ENCODE measurements at regions not wholly inside any gene's neighbourhood (a gene's known extent, or its start where the extent isn't known, plus 50 kb on each side); places are given as distances from the start of the nearest gene placed in this dataset.

GRCh38 chr12:89016970-89017778, 335.1 kb downstream of the DUSP6 start:
- H2AFZ ChIP-seq = peak overlapping the region; percentile 36
- H3K27me3 ChIP-seq = no peaks in the 10 kb centered on the region
- no peaks in the 10 kb centered on the region for H3K9me3 ChIP-seq (ENCODE audit: low read depth)
- no peak overlapping the region for H3K27ac ChIP-seq
- no peaks in the 10 kb centered on the region for H3K79me2 ChIP-seq
- no peak overlapping the region for H3K4me3 ChIP-seq
- peak; percentile 84 for DNase-seq (ENCODE audit: low spot score)
- no peaks in the 10 kb centered on the region for H3K36me3 ChIP-seq (replicated peaks; ENCODE audit: insufficient read depth, low read depth)
- peak overlapping the region; percentile 44 for H3K4me2 ChIP-seq
- H4K20me1 ChIP-seq (ENCODE audit: insufficient read depth, poor library complexity, severe bottlenecking) = no peaks in the 10 kb centered on the region
- no peaks in the 10 kb centered on the region for H3K9me2 ChIP-seq (replicated peaks; ENCODE audit: insufficient read depth)
- 16% methylated on average over 21 of the region's 21 CpGs for WGBS (ENCODE audit: low lambda C conversion rate, missing lambda C conversion rate)
- no peaks in the 10 kb centered on the region for H3K4me1 ChIP-seq (ENCODE audit: insufficient read depth)
- TF ChIP-seq EZH2 (IDR thresholded peaks at IDR 0.05; ENCODE audit: borderline replicate concordance) = no peak
- TF ChIP-seq CTCF (IDR thresholded peaks at IDR 0.05; ENCODE audit: poor library complexity) = peak; percentile 75

DNA sequence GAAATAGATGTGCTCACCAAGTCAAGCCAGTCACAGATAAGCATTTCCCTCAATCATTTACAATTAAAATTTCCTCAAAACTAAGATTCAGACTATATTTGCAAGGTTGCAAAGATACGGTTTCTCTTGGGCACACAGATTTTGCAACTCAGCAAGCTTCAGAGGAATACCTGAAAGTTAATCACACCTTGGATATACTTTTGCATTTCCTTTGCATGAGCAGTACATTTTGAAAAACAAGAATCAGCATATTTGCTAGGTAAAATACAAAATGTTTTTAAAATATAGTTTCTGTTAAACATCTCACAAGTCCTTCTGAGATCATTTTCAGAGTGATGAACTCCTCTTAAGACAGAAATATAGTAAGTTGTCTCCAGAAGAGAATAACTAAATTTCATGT, 336.9 kb downstream of the DUSP6 start:
- no peaks in the 10 kb centered on the region for H3K9me3 ChIP-seq (ENCODE audit: low read depth)
- no peaks in the 10 kb centered on the region for H4K20me1 ChIP-seq (ENCODE audit: insufficient read depth, poor library complexity, severe bottlenecking)
- TF ChIP-seq CTCF (IDR thresholded peaks at IDR 0.05; ENCODE audit: poor library complexity) (no peak), EZH2phosphoT487 (IDR thresholded peaks at IDR 0.05; ENCODE audit: low read depth, severe bottlenecking, unreplicated experiment) (no peak), EZH2 (IDR thresholded peaks at IDR 0.05; ENCODE audit: borderline replicate concordance) (no peak)
- no peak for DNase-seq (ENCODE audit: low spot score)
- H3K27me3 ChIP-seq = no peaks in the 10 kb centered on the region
- H3K4me1 ChIP-seq (ENCODE audit: insufficient read depth) = no peaks in the 10 kb centered on the region
- no peak overlapping the region for H3K27ac ChIP-seq
- H3K9me2 ChIP-seq (replicated peaks; ENCODE audit: insufficient read depth) = no peaks in the 10 kb centered on the region
- no peak overlapping the region for H2AFZ ChIP-seq
- H3K4me2 ChIP-seq = no peak overlapping the region
- no peaks in the 10 kb centered on the region for H3K36me3 ChIP-seq (replicated peaks; ENCODE audit: insufficient read depth, low read depth)
- H3K79me2 ChIP-seq = no peaks in the 10 kb centered on the region
- 89% methylated on average over 1 of the region's 1 CpG for WGBS (ENCODE audit: low lambda C conversion rate, missing lambda C conversion rate)
- no peak overlapping the region for H3K4me3 ChIP-seq

GRCh38 chr12:88998421-88998820, 353.9 kb downstream of the DUSP6 start:
- H3K4me2 ChIP-seq = no peak overlapping the region

GRCh38 chr12:88996200-88996788, 356.0 kb downstream of the DUSP6 start:
- TF ChIP-seq CTCF (IDR thresholded peaks at IDR 0.05; ENCODE audit: poor library complexity) (no peak), EZH2phosphoT487 (IDR thresholded peaks at IDR 0.05; ENCODE audit: low read depth, severe bottlenecking, unreplicated experiment) (no peak), EZH2 (IDR thresholded peaks at IDR 0.05; ENCODE audit: borderline replicate concordance) (no peak)
- no peaks in the 10 kb centered on the region for H3K9me2 ChIP-seq (replicated peaks; ENCODE audit: insufficient read depth)
- no peaks in the 10 kb centered on the region for H3K9me3 ChIP-seq (ENCODE audit: low read depth)
- H2AFZ ChIP-seq = no peak overlapping the region
- WGBS (ENCODE audit: low lambda C conversion rate, missing lambda C conversion rate) = 90% methylated on average over 2 of the region's 2 CpGs
- no peak overlapping the region for H3K27ac ChIP-seq
- H3K79me2 ChIP-seq = no peaks in the 10 kb centered on the region
- no peaks in the 10 kb centered on the region for H3K27me3 ChIP-seq
- no peaks in the 10 kb centered on the region for H4K20me1 ChIP-seq (ENCODE audit: insufficient read depth, poor library complexity, severe bottlenecking)
- H3K4me2 ChIP-seq = no peak overlapping the region
- no peaks in the 10 kb centered on the region for H3K36me3 ChIP-seq (replicated peaks; ENCODE audit: insufficient read depth, low read depth)
- H3K4me1 ChIP-seq (ENCODE audit: insufficient read depth) = no peaks in the 10 kb centered on the region
- no peak for DNase-seq (ENCODE audit: low spot score)
- H3K4me3 ChIP-seq = no peak overlapping the region

More at GRCh38 chr12:88998421-88998820, 353.9 kb downstream of the DUSP6 start:
- Histone ChIP-seq H3K9me2 (replicated peaks; ENCODE audit: insufficient read depth) (no peaks in the 10 kb centered on the region), H3K4me1 (ENCODE audit: insufficient read depth) (no peaks in the 10 kb centered on the region), H4K20me1 (ENCODE audit: insufficient read depth, poor library complexity, severe bottlenecking) (no peaks in the 10 kb centered on the region), H3K9me3 (ENCODE audit: low read depth) (no peaks in the 10 kb centered on the region), H3K4me3 (no peak overlapping the region), H3K79me2 (no peaks in the 10 kb centered on the region), H2AFZ (no peak overlapping the region), H3K27ac (no peak overlapping the region), H3K27me3 (no peaks in the 10 kb centered on the region), H3K36me3 (replicated peaks; ENCODE audit: insufficient read depth, low read depth) (no peaks in the 10 kb centered on the region)
- DNase-seq (ENCODE audit: low spot score) = no peak
- no peak for TF ChIP-seq EZH2phosphoT487 (IDR thresholded peaks at IDR 0.05; ENCODE audit: low read depth, severe bottlenecking, unreplicated experiment)
- WGBS (ENCODE audit: low lambda C conversion rate, missing lambda C conversion rate) = 90% methylated on average over 2 of the region's 2 CpGs

All from hepatocyte (in vitro differentiated cells).